ENCODE measurements at regions not wholly inside any gene's neighbourhood (a gene's known extent, or its start where the extent isn't known, plus 50 kb on each side); places are given as distances from the start of the nearest gene placed in this dataset.

- no peak for DNase-seq (ENCODE audit: low spot score)
Observed at GRCh38 chr7:41795276-41795833, 92.5 kb upstream of the INHBA start.

GRCh38 chr7:41793556-41793955 lies 90.7 kb upstream of the INHBA start:
- DNase-seq (ENCODE audit: low spot score), result no peak

- DNase-seq (ENCODE audit: low spot score), result no peak
Observed at GRCh38 chr7:41792120-41792519, 89.2 kb upstream of the INHBA start.

DNA sequence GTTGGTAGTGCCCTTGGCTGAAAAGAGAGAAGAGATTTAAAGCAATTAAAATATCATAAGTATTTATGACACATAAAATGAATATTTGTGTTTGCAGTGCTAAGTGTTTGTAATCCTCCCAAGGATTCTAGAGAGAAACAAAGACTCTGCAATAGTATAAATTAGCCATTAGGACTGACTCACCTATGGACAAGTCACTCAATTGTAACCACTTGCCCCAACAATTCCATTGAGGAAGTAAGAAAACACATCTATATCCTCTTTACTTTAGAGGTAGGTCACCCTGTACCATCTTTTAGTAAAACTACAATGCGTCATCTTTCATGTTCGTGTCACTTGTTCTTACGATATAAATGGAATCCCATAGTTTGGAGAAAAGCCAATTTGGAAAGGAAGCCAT lies 85.7 kb upstream of the INHBA start:
- no peak for DNase-seq (ENCODE audit: low spot score)

GRCh38 chr7:41787651-41788350 lies 84.9 kb upstream of the INHBA start:
- DNase-seq (ENCODE audit: low spot score), result no peak

DNA sequence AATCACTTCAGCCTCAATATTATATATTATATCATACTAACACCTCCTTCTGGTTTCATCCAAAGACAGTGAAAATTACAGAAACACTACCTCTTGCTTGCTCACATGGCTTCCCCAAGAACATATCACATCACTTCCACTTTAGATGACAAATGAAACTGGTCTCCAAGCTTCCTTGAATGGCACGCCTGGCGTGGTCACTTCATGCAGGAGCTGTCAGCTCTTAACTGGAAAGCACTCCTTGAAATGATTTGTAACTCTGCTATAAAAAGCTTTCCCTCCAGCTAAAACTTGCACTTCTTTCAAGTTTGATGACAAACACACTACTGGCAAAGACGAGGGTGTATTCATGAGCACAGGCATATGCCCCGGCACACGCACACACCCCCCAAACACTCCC lies 84.1 kb upstream of the INHBA start:
- no peak for DNase-seq (ENCODE audit: low spot score)

GRCh38 chr7:41786404-41786803 lies 83.5 kb upstream of the INHBA start:
- no peak for DNase-seq (ENCODE audit: low spot score)

DNA sequence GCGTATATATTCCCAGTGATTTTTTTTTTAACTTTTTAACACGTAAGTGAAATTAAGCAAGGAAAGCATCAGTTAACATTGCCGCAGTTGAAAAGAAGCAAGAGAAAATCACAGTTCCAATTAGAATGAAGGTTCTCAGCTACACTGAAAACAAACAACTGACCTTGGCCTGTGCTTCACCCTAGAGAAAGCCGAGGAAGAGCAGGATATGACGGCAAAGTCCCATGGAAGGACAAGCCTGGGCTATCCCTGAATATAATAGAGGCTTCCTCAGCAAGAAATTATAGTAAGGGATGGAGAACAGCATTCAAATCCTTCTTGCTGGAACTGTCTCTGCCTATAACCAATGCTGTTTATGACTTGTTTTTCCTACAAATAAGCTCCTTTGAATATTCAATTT lies 83.0 kb upstream of the INHBA start:
- DNase-seq (ENCODE audit: low spot score), result no peak

DNA sequence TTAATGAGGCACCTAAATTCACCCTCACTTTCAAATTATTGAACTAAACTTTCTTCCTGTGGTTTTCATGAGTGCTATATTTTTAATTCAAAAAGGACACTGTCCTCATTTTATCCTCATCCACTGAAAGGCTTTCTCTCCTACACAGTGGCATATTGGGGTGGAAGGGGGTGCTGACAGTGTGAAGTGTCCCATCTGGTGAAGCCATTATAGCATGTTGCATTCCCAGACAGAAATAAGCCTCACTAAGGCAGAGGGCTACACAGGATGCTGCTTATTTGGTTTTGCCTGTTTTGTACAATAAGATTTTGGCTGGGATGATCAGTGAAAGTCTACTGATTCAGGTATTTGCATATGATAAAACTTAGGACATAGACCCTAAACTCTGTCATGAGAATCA lies 82.4 kb upstream of the INHBA start:
- DNase-seq (ENCODE audit: low spot score), result no peak

- DNase-seq (ENCODE audit: low spot score), result no peak
Observed at GRCh38 chr7:41779918-41780317, 77.0 kb upstream of the INHBA start.

- DNase-seq (ENCODE audit: low spot score), result no peak
Observed at GRCh38 chr7:41777894-41778596, 75.2 kb upstream of the INHBA start.

GRCh38 chr7:41774966-41775365 lies 72.1 kb upstream of the INHBA start:
- no peak for DNase-seq (ENCODE audit: low spot score)

DNA sequence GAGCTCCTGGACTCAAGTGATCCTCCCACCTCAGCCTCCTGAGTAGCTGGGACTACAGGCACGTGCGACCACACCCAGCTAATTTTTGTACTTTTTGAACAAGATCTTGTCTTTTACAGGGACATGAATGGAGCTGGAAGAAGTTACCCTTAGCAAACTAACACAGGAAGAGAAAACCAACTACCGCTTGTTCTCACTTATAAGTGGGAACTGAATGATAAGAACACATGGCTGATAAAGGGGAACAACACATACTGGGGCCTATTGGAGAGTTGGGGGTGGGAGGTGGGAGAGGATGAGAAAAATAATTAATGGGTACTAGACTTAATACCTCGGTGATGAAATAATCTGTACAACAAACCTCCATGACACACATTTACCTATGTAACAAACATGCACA lies 70.9 kb upstream of the INHBA start:
- no peak for DNase-seq (ENCODE audit: low spot score)

GRCh38 chr7:41771717-41772116 lies 68.8 kb upstream of the INHBA start:
- DNase-seq (ENCODE audit: low spot score), result no peak

GRCh38 chr7:41769162-41769561 lies 66.3 kb upstream of the INHBA start:
- no peak for DNase-seq (ENCODE audit: low spot score)

DNA sequence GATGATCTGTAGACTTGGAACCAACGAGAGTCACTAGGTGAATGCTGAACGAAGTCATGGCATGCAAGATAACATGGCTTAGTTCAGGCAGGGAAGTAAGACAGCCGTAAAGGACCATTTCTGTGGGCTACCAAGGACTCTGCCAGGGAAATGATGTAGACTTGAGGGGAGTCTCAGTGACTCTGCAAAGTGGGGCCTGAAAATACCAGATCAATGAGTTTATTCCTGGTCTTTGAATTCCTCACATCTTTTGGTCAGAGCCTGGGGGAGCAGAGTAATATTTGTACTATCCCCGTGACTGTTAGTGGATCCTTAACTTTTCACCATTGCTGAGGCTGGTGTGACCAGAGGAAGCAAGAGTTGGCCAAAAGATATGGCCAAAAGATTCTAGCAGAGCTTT lies 60.7 kb upstream of the INHBA start:
- DNase-seq (ENCODE audit: low spot score), result no peak

DNA sequence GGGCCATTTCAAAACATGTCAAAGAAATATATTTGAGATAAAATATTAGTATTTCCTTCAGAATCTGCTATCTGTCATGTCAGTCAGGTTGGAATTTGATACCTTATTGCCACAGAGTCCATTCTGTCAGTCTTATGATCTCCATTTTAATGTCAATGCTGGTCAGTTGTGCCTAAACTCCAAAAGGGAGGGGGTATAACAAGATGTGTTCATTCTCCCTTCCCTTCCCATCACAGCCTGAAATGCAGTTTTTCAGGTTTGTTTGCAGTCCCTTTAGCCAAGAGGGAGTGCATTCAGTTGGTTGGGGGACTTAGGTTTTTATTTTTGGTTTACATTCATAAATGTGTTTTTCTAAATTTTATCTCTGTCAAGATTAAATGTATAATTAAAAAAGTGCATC lies 59.8 kb upstream of the INHBA start:
- DNase-seq (ENCODE audit: low spot score), result no peak

DNA sequence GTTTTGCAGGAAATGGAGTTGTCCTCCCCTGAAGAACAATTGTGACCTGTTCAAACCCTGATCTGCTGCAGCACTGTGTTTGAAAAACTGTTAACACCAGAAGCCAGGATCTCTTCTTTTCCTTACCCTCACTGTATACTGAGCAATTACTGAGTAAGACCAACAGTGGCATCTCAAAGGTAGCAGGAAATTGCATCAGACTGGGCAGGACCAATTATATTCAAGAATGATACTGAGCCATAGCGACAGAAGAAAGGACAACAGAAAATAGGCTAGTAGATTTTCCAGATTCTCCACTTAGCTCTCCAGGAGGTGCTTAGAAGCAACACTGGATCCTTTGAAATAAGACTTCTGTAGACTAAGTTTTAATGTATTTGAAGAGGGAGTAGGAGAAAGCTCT lies 57.4 kb upstream of the INHBA start:
- no peak for DNase-seq (ENCODE audit: low spot score)

DNA sequence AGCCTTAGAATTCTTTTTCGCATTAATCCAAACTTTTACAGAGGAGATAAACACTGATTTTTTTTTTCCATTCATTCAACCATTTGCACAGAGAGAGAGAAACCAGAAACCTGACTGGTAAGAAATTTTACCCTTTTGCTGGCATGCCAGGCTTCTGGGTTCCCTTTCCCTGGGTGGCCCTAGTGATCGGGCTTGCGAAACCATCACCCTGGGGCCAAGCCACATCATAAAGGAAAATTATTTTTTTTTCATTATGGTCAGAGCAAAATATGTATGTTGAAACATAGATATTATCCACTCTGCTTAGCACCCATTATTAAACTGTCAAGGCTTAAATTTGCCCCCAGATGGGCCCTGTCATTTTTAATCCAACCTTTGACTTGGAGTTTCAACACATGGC lies 55.4 kb upstream of the INHBA start:
- DNase-seq (ENCODE audit: low spot score), result no peak

DNA sequence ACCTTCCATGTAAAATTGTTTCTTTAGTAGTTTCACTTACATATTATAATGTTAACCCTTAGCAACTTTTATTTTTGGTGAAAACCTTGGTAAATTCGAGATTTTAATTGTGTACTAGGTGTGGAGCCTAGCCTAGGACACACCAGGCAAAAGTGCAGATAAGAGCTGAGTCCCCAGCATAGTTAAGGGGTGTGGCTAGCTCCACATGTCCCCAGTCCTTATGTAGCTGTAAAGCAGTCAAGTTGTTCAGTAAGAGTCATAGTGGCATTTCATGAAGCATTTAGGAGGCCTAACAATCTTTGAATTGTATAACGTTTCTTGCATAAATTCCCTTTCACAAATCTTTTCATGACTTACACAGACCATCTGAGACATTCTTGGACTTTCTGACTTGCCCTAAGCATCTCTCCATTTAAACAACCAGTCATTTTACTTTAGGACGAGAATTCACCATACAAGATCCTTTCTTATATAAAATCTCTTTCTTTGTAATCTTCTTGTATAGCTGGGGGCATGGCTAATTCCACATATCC lies 53.8 kb upstream of the INHBA start:
- DNase-seq (ENCODE audit: low spot score), result no peak

DNA sequence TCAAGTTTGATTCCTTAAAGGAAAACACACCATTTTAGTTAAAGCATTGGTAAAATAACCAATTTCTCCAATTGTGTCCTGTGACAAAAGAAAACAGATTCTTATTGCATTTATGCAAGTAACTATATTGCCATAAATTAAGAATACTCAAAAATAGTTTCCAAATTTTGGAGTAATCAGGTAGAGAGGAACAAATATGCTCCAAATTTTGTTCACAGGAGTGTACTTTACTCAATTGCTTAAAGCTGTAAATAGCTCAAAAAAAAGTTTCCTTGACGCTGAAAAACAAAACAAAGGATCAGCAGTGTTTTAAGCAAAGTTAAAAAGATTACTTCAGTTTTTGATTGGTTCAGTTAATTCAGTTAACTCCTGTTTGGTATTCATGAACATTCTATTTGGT lies 52.2 kb upstream of the INHBA start:
- DNase-seq (ENCODE audit: low spot score), result no peak

DNA sequence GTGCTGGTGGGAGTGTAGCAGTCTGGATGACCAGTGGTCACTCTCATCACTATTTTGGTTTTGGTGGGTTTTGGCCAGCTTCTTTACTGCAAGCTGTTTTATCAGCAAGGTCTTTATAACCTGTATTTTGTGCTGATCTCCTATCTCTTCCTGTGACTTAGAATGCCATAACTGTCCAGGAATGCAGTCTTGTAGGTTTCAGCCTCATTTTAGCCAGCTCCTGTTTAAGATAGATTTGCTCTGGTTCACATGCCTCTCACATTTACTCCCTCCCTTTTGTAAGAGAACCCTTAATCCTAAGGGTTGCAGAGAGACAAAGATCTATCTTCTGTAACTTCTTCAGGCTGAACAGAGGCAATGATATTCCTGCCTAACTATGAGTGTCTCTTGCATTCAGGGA lies 51.2 kb upstream of the INHBA start:
- no peak for DNase-seq (ENCODE audit: low spot score)

Measured in hematopoietic multipotent progenitor cell treated with erythropoietin and hydrocortisone succinate and interleukin-3 and kit ligand, for 17 days (in vitro differentiated cells).